Thyroid gland (tissue), 4 donors: ENCODE measurements at regions not wholly inside any gene's neighbourhood (a gene's known extent, or its start where the extent isn't known, plus 50 kb on each side); places are given as distances from the start of the nearest gene placed in this dataset.

Source experiments
- DNase-seq, 2 donors: peaks; one replicate each; pipeline ENCODE4 v3.0.0-alpha.2; 2019
- H3K27ac ChIP-seq, 3 donors: fragments of 200-600 bp; sonication (generic); 1 replicate in 2 of 3; 2 replicates in 1 of 3; pipeline ENCODE4 v1.5.1; 2016 to 2019; ENCODE audit warnings: mild to moderate bottlenecking in 1 of 3, moderate library complexity in 1 of 3
- H3K27me3 ChIP-seq: fragments of 200-600 bp; sonication (generic); one replicate; pipeline ENCODE4 v1.5.1; 2019
- H3K36me3 ChIP-seq, 2 donors: fragments of 200-600 bp; sonication (generic); one replicate each; pipeline ENCODE4 v1.5.1; 2016 to 2019
- H3K4me1 ChIP-seq, 2 donors: fragments of 200-600 bp; sonication (generic); one replicate each; pipeline ENCODE4 v1.5.1; 2017 to 2019
- H3K4me3 ChIP-seq, 3 donors: fragments of 200-600 bp; sonication (generic); replicated peaks in 1 of 3; 1 replicate in 2 of 3; 2 replicates in 1 of 3; pipeline ENCODE4 v1.5.1; 2016; ENCODE audit warnings: mild to moderate bottlenecking in 1 of 3
- H3K9me3 ChIP-seq: fragments of 200-600 bp; sonication (generic); one replicate; pipeline ENCODE4 v1.5.1; 2017
- CTCF ChIP-seq, 6 experiments: fragments of 200-600 bp in 3 of 6; fragments of 450-650 bp in 3 of 6; sonication (generic) in 3 of 6; IDR thresholded peaks; one replicate each; pipeline ENCODE4 v1.5.1; 2016 to 2019; ENCODE audit warnings: antibody characterized with exemption in 6 of 6, mild to moderate bottlenecking in 2 of 6, inconsistent platforms in 1 of 6, moderate library complexity in 1 of 6
- POLR2A ChIP-seq, 2 donors: fragments of 450-650 bp; IDR thresholded peaks; one replicate each; pipeline ENCODE4 v1.6.1; 2017; ENCODE audit warnings: antibody characterized with exemption in 2 of 2, mild to moderate bottlenecking in 2 of 2, moderate library complexity in 1 of 2
- WGBS, 2 donors: methylation state at CpG; one replicate each; pipeline ENCODE4 v1.1.5; 2017; 5-methylcytosine and 5-hydroxymethylcytosine counted together
- intact Hi-C: fragments of 100-400 bp; cut with DNase I; formaldehyde crosslinking; loops from one replicate; pipeline ENCODE4 v1.15.1; 2023

GRCh38 chr14:88085736-88086135 lies 80.8 kb downstream of the GPR65 start:
- TF ChIP-seq CTCF (IDR thresholded peaks at IDR 0.05): no peak
- no peak for TF ChIP-seq POLR2A (IDR thresholded peaks at IDR 0.05)
- intact Hi-C loops: no loop called here
- H3K4me1 ChIP-seq: no peaks in the 10 kb centered on the region

GRCh38 chr14:88089445-88089844 lies 84.5 kb downstream of the GPR65 start:
- TF ChIP-seq CTCF (IDR thresholded peaks at IDR 0.05) (no peak), POLR2A (IDR thresholded peaks at IDR 0.05) (no peak)
- Histone ChIP-seq H3K9me3 (no peaks in the 10 kb centered on the region), H3K36me3 (no peaks in the 10 kb centered on the region), H3K4me3 (no peak overlapping the region), H3K27ac (no peak overlapping the region), H3K4me1 (no peaks in the 10 kb centered on the region), H3K27me3 (no peaks in the 10 kb centered on the region)
- intact Hi-C loops: no loop called here
- DNase-seq: no peak

More at GRCh38 chr14:88085736-88086135, 80.8 kb downstream of the GPR65 start:
- Histone ChIP-seq H3K9me3 (no peaks in the 10 kb centered on the region), H3K4me3 (no peak overlapping the region), H3K27ac (no peak overlapping the region), H3K27me3 (no peaks in the 10 kb centered on the region), H3K36me3 (no peaks in the 10 kb centered on the region)
- DNase-seq: no peak
- WGBS, 2 donors: 83 to 91% methylated on average over 1 of the region's 1 CpG

GRCh38 chr14:88092529-88092928 lies 87.6 kb downstream of the GPR65 start:
- no peak for TF ChIP-seq CTCF (IDR thresholded peaks at IDR 0.05)
- TF ChIP-seq POLR2A (IDR thresholded peaks at IDR 0.05): no peak
- DNase-seq: no peak
- no peak overlapping the region for H3K4me3 ChIP-seq
- no peaks in the 10 kb centered on the region for H3K36me3 ChIP-seq
- H3K27me3 ChIP-seq: no peaks in the 10 kb centered on the region
- no peaks in the 10 kb centered on the region for H3K9me3 ChIP-seq
- intact Hi-C loops: no loop called here
- H3K4me1 ChIP-seq: no peaks in the 10 kb centered on the region
- H3K27ac ChIP-seq: no peak overlapping the region

- intact Hi-C loops: no loop called here
- Histone ChIP-seq H3K27me3 (no peaks in the 10 kb centered on the region), H3K36me3 (no peaks in the 10 kb centered on the region), H3K4me3 (no peak overlapping the region), H3K9me3 (no peaks in the 10 kb centered on the region), H3K4me1 (no peaks in the 10 kb centered on the region), H3K27ac (no peak overlapping the region)
- 66 to 74% methylated on average over 3 of the region's 3 CpGs for WGBS, 2 donors
- no peak for DNase-seq
- TF ChIP-seq POLR2A (IDR thresholded peaks at IDR 0.05) (no peak), CTCF (IDR thresholded peaks at IDR 0.05) (no peak)
Observed at GRCh38 chr14:88095791-88096190, 90.9 kb downstream of the GPR65 start.

GRCh38 chr14:88098163-88098562 lies 93.2 kb downstream of the GPR65 start:
- WGBS, 2 donors: 82% methylated on average over 3 of the region's 3 CpGs
- Histone ChIP-seq H3K27ac (no peak overlapping the region), H3K9me3 (no peaks in the 10 kb centered on the region), H3K27me3 (peaks cover 4% of the 10 kb centered on the region), H3K4me1 (no peaks in the 10 kb centered on the region), H3K4me3 (no peak overlapping the region), H3K36me3 (no peaks in the 10 kb centered on the region)
- no peak for TF ChIP-seq CTCF (IDR thresholded peaks at IDR 0.05)
- TF ChIP-seq POLR2A (IDR thresholded peaks at IDR 0.05): no peak
- intact Hi-C loops: no loop called here
- no peak for DNase-seq
